Right atrium auricular region (tissue), 2 donors: ENCODE measurements at regions not wholly inside any gene's neighbourhood (a gene's known extent, or its start where the extent isn't known, plus 50 kb on each side); places are given as distances from the start of the nearest gene placed in this dataset.

Experiments used
- DNase-seq: peaks from one replicate; pipeline ENCODE4 v3.0.0-alpha.2; 2019; ENCODE audit warnings: low spot score
- H3K27ac ChIP-seq, 2 donors: fragments of 200-600 bp; sonication (generic); 1 replicate in 1 of 2; 2 replicates in 1 of 2; pipeline ENCODE4 v1.5.1; 2016 to 2019
- H3K27me3 ChIP-seq, 2 donors: fragments of 200-600 bp; sonication (generic); one replicate each; pipeline versions ENCODE4 v1.5.1 to v1.6.0; 2017 to 2019
- H3K36me3 ChIP-seq: fragments of 200-600 bp; sonication (generic); one replicate; pipeline ENCODE4 v1.5.1; 2016
- H3K4me1 ChIP-seq, 2 donors: fragments of 200-600 bp; sonication (generic); one replicate each; pipeline versions ENCODE4 v1.5.1 to v1.6.0; 2017 to 2019
- H3K4me3 ChIP-seq, 2 donors: fragments of 200-600 bp; sonication (generic); 1 replicate in 1 of 2; 2 replicates in 1 of 2; pipeline ENCODE4 v1.5.1; 2017 to 2019; ENCODE audit warnings: mild to moderate bottlenecking in 1 of 2, moderate library complexity in 1 of 2
- H3K9me3 ChIP-seq, 2 donors: fragments of 200-600 bp; sonication (generic); one replicate each; pipeline ENCODE4 v1.5.1; 2019
- CTCF ChIP-seq, 2 donors: fragments of 200-600 bp; sonication (generic); IDR thresholded peaks; one replicate each; pipeline ENCODE4 v1.5.1; 2019; ENCODE audit warnings: antibody characterized with exemption in 2 of 2

- Histone ChIP-seq H3K27me3 (no peaks in the 10 kb centered on the region), H3K9me3 (peaks cover 0 to 5% of the 10 kb centered on the region in 2 donors), H3K36me3 (no peaks in the 10 kb centered on the region), H3K27ac (no peak overlapping the region), H3K4me1 (no peaks in the 10 kb centered on the region), H3K4me3 (no peak overlapping the region)
- TF ChIP-seq CTCF (IDR thresholded peaks at IDR 0.05) = no peak
- DNase-seq = no peak
These were observed 270.8 kb upstream of the UBE2E3 start for GRCh38 chr2:180709392-180710145.

- no peaks in the 10 kb centered on the region for H3K27me3 ChIP-seq
These were observed 272.6 kb upstream of the UBE2E3 start for GRCh38 chr2:180707884-180708205.

GRCh38 chr2:180707175-180707883, 273.1 kb upstream of the UBE2E3 start:
- TF ChIP-seq CTCF (IDR thresholded peaks at IDR 0.05) = no peak
- no peaks in the 10 kb centered on the region for H3K36me3 ChIP-seq
- peaks cover 0 to 1% of the 10 kb centered on the region in 2 donors for H3K9me3 ChIP-seq
- H3K4me1 ChIP-seq = no peaks in the 10 kb centered on the region
- H3K27ac ChIP-seq = no peak overlapping the region
- H3K4me3 ChIP-seq = no peak overlapping the region
- no peaks in the 10 kb centered on the region for H3K27me3 ChIP-seq
- DNase-seq = no peak

More at GRCh38 chr2:180707884-180708205, 272.6 kb upstream of the UBE2E3 start:
- no peak for TF ChIP-seq CTCF (IDR thresholded peaks at IDR 0.05)
- H3K36me3 ChIP-seq = no peaks in the 10 kb centered on the region
- H3K4me3 ChIP-seq = no peak overlapping the region
- no peaks in the 10 kb centered on the region for H3K4me1 ChIP-seq
- peaks cover 0 to 5% of the 10 kb centered on the region in 2 donors for H3K9me3 ChIP-seq
- H3K27ac ChIP-seq = no peak overlapping the region
- no peak for DNase-seq

- Histone ChIP-seq H3K9me3 (no peaks in the 10 kb centered on the region), H3K36me3 (no peaks in the 10 kb centered on the region), H3K27me3 (no peaks in the 10 kb centered on the region), H3K4me1 (no peaks in the 10 kb centered on the region), H3K4me3 (no peak overlapping the region), H3K27ac (no peak overlapping the region)
- DNase-seq = no peak
- TF ChIP-seq CTCF (IDR thresholded peaks at IDR 0.05) = no peak
These were observed 273.7 kb upstream of the UBE2E3 start for GRCh38 chr2:180706694-180707093.

GRCh38 chr2:180705551-180705950, 274.9 kb upstream of the UBE2E3 start:
- no peaks in the 10 kb centered on the region for H3K36me3 ChIP-seq
- H3K4me3 ChIP-seq = no peak overlapping the region
- TF ChIP-seq CTCF (IDR thresholded peaks at IDR 0.05) = no peak
- no peak for DNase-seq
- no peaks in the 10 kb centered on the region for H3K4me1 ChIP-seq
- H3K27ac ChIP-seq = no peak overlapping the region
- no peaks in the 10 kb centered on the region for H3K9me3 ChIP-seq
- no peaks in the 10 kb centered on the region for H3K27me3 ChIP-seq
